HG03175 (cell line): ENCODE measurements at regions not wholly inside any gene's neighbourhood (a gene's known extent, or its start where the extent isn't known, plus 50 kb on each side); places are given as distances from the start of the nearest gene placed in this dataset.

ENCODE experiments used
- ATAC-seq: cut with Tn5 transposase; IDR thresholded peaks from one replicate; pipeline ENCODE4 v1.9.1; 2021; ENCODE audit warnings: mild to moderate bottlenecking, moderate library complexity; ENCODE audit not compliant: unreplicated experiment

DNA sequence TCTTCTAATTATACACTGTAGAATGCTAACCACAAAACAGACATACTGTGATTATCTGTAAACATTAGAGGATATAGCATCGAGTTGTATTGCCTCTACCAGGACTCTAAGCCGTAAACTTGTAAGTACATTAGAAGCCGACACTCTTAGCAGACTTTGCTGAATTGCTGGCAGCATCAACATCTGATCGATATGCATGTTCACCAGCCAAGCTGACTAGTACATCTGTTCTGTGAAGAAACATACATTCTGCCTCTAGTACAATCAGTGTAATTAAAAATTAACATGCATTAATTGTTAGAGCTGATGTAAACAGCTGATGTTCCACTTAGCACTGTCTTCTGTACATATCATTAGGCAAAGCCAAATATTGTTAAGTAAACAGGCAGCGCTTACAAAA lies 502.2 kb downstream of the NR4A2 start:
- no peak for ATAC-seq

GRCh38 chr2:155825876-155826275 lies 506.6 kb downstream of the NR4A2 start:
- no peak for ATAC-seq

DNA sequence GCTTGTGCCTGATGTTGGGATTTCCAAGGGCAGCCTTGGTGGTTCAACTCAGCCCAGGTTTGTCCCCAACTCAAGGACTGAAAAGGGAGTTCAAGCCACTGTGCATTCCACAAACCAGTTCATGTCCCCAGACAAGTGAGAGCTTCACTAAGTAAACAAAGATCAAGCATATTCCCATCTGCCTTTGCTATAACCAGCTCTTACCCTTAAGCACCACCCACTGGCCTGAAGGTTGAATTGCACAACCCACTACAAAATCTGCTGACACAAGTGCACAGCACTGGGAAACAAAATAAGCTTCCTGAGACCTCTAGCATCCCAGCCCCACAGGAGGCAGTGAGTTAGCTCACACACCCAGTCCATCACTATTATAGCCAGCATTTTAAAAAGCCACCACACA lies 516.7 kb downstream of the NR4A2 start:
- ATAC-seq, result peak; percentile 90

DNA sequence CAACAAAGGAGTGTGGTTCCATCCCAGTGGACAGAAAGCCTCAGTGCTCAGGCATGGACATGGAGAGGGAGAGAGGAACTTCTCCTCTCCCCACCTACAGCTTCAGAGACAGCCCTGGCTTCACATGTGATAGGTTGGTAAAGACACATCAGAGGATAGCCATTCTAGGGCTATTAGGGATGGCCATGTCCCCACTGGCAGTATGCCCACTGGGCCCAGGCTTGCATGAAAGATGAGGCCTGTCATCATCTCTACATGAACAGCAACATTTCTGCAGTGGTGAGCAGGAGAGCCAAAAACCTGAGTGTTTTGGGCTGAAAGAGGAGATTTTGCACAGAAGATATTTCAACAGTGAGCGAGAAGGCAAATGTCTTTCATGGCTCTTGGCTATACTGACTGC lies 517.2 kb downstream of the NR4A2 start:
- peak; percentile 5 for ATAC-seq

GRCh38 chr2:155810411-155810810 lies 522.1 kb downstream of the NR4A2 start:
- no peak for ATAC-seq

- no peak for ATAC-seq
Observed at GRCh38 chr2:155802888-155803287, 529.6 kb downstream of the NR4A2 start.

DNA sequence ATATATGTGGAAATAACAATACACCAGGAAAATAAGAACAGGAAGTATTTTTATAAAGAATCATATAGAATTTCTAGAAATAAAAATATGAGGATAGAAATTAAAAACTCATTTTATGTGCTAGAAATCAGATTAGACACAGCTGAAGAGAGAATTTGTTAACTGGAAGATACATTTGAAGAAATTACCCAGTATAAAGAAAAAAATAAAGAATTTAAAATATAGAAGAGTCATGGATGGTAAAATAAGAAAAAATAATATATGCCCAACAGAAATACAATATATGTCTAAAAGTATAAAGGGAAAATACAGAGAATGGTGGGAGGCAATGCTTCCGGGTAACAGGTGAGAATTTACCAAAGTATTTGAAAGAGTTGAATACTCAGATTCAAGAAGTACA lies 539.9 kb downstream of the NR4A2 start:
- ATAC-seq, result no peak

DNA sequence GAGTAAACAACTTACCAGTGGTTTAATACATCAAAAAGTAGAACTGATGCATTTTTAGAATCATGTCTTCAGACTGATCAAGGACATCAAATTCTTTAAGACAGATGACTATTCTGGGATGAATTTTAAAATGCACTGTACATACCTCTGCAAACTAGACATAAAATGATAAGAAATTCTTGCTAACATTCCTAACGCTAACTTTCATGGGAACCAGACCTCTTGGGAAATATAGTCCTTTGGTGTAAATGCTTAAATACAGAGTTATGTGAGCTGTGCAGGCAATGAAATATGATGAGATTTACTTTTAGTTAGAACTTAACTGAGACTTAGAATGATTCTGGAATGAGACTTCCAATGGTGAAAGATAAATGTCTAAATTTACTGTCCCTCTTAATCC lies 562.0 kb downstream of the NR4A2 start:
- no peak for ATAC-seq

GRCh38 chr2:155766342-155767115 lies 566.0 kb downstream of the NR4A2 start:
- ATAC-seq, result no peak

DNA sequence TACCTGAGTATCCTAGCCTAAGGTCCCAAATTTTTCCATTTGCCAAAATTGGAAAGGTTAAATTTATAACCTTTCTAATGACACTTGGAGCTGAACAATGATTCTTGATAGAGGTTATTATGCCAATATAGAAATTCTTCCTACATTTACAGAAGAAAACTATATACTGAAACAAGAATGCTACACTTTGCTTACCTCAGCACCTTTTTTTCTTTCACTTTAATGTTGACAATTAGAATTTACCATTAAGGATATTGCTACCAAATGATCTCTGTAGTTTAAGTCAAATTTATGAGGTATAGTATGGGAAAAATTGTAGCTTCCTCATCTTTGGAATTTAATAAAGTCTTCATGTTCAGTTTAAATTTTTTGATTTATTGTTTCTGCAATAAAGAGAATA lies 577.0 kb downstream of the NR4A2 start:
- no peak for ATAC-seq

DNA sequence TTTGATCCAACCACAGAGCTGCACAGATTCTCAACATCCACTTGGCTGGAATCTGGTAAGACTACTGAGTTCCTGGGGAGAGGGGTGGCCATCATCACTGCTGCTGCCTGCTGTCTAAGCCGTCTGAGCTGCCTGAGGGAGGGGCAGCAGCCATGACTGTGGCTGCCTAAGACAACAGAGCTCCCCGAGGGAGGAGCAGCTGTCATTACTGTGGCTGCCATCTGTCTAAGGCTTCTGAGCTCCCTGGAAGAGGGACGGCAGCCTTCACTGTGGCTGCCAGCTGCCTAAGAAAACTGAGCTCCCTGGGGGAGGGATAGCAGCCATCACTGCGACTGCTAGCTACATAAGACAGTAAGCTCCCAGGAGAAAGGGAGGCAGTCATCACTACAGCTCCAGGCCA lies 584.4 kb downstream of the NR4A2 start:
- no peak for ATAC-seq

DNA sequence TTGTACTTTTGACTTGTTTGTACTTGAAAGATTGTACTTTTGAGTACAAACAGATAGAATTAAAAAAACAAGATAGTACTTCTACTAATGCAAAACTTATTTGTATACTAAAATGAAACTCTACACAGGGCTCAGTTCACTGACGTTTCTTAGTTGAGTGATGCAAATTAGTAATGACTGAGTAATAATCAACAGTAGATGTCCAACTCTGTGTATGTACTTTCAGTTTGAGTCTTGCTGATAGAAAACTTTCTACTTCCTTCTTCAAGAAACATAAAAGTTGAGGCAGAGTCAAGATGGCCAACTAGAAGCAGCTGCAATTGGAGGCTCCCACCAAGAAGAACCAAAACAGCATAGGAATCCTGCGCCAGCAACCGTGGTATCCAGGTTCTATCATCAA lies 585.0 kb downstream of the NR4A2 start:
- ATAC-seq, result peak; percentile 80

GRCh38 chr2:155733091-155733853 lies 599.2 kb downstream of the NR4A2 start:
- no peak for ATAC-seq

GRCh38 chr2:155730804-155731203 lies 601.7 kb downstream of the NR4A2 start:
- no peak for ATAC-seq

DNA sequence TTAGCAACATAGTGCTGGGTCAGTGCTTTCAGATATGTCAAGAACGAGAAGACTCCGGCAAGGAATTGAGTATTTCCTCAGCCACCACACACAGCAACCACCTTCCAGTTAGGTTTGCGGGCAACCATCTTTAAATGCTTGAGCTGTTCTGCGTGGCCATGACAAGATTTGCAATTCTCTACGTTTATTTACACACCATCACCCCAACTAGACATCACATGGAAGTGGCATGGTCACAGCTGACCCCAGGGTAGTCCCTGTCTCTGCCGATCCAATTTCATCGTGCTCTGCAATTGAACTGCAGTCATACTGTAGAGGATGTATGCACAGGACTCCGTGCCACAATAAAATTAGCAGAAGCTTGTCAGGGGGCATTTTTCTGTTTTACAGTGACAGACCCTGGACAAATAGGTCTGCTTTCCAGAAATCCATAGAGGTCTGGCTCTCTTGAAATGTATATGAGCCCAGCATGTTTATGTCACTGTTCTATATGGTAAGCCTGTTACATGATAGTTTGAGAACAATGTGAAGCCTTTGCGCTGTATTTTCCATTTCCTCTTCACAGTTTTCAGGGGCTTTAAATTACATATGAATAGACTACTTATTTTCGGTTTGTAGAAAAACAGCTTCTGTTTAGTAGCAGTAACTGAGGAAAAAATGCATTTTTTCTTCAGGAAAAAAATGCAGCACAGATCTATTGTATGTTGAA lies 605.2 kb downstream of the NR4A2 start:
- ATAC-seq, result no peak

GRCh38 chr2:155722290-155722689 lies 610.2 kb downstream of the NR4A2 start:
- no peak for ATAC-seq

- ATAC-seq, result no peak
Observed at GRCh38 chr2:155715705-155716104, 616.8 kb downstream of the NR4A2 start.

GRCh38 chr2:155714983-155715382 lies 617.5 kb downstream of the NR4A2 start:
- no peak for ATAC-seq

GRCh38 chr2:155708071-155708470 lies 624.5 kb downstream of the NR4A2 start:
- no peak for ATAC-seq

DNA sequence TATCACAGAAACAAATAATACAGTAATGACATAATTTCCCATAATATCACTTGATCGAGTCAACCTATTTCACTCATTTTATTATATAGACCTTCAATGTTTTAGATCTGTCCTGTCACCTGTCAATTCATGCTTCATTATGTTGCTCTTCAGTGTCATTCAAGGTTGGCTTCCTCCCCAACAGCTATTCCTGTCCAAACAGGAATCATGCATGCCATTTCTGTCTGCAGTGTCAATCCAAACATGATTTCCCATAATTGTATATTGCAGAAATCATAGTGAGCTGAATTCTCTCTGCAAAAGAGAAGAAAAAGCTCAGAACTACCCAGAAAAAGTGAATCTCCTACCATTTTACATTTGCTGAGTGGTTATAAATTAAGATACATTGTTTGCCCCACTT lies 628.6 kb downstream of the NR4A2 start:
- no peak for ATAC-seq

DNA sequence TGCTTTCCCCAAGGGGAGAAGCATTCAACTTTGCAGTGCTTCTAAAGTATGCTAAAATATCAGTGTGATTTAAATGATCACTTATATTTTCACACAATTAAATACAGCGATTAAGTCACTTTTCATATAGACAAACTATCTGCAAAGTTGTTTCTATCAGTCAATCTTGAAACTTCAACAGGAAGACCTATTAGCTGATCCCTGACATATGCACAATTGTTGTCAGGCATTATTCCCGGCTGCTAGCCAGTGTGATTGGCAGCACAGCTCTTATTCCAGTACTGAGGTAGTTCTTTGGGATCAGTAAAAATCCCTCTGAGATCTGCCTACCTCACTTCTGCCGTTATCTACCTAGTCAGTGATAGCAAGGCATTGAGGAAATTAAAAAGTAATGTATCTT lies 629.5 kb downstream of the NR4A2 start:
- ATAC-seq, result no peak

DNA sequence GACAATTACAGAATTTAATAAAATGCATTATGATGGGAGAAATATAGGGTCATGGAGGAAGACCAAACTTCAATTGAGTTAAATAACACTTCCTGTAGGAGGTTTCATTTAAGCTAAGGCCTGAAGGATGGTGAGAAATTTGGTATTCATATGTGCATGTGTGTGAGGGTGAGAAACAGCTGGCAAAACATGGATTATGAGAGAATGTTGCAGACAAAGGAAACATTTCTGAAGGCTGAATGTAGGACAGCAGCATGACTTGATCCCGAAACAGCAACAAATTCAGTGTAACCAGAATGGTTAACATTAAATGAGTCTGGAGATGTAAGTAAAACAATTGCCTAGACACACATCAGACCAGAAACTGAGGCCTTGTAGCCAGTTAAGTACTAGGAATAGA lies 630.8 kb downstream of the NR4A2 start:
- ATAC-seq, result no peak
